Cerebellar nuclear complex (tissue), 1 donor: ENCODE measurements at regions not wholly inside any gene's neighbourhood (a gene's known extent, or its start where the extent isn't known, plus 50 kb on each side); places are given as distances from the start of the nearest gene placed in this dataset.

ENCODE experiments used
- DNase-seq, 2 experiments: peaks; one replicate each; lab custom pipeline; 2025; lab: John Stamatoyannopoulos, UW

- DNase-seq, result no peak
Measured at GRCh38 chr1:95370691-95371562, 136.9 kb downstream of the RWDD3 start.

- DNase-seq, result no peak
Measured at GRCh38 chr1:95371666-95372282, 137.8 kb downstream of the RWDD3 start.

- no peak for DNase-seq
Measured at GRCh38 chr1:95375174-95375573, 141.2 kb downstream of the RWDD3 start.

- DNase-seq, result no peak
Measured at GRCh38 chr1:95380909-95381308, 146.9 kb downstream of the RWDD3 start.

- no peak for DNase-seq
Measured at GRCh38 chr1:95382000-95382786, 148.2 kb downstream of the RWDD3 start.

- no peak for DNase-seq
Measured at GRCh38 chr1:95383111-95383510, 149.1 kb downstream of the RWDD3 start.

- DNase-seq, result no peak
Measured at GRCh38 chr1:95384567-95384966, 150.6 kb downstream of the RWDD3 start.

GRCh38 chr1:95386371-95386770, 152.4 kb downstream of the RWDD3 start:
- no peak for DNase-seq

- no peak for DNase-seq
Measured at GRCh38 chr1:95386915-95387314, 152.9 kb downstream of the RWDD3 start.

- DNase-seq, result no peak
Measured at GRCh38 chr1:95388031-95388430, 154.0 kb downstream of the RWDD3 start.

- no peak for DNase-seq
Measured at GRCh38 chr1:95393434-95393833, 159.4 kb downstream of the RWDD3 start.

- DNase-seq, result no peak
Measured at GRCh38 chr1:95396557-95396956, 162.5 kb downstream of the RWDD3 start.

GRCh38 chr1:95402780-95403179, 168.8 kb downstream of the RWDD3 start:
- DNase-seq, result no peak

- no peak for DNase-seq
Measured at GRCh38 chr1:95406279-95406678, 172.3 kb downstream of the RWDD3 start.

GRCh38 chr1:95407131-95407885, 173.3 kb downstream of the RWDD3 start:
- DNase-seq, result peak in 1 of 2 experiments; percentile 7

- DNase-seq, result no peak
Measured at GRCh38 chr1:95407886-95408291, 173.9 kb downstream of the RWDD3 start.

- no peak for DNase-seq
Measured at GRCh38 chr1:95408507-95409136, 174.6 kb downstream of the RWDD3 start.

GRCh38 chr1:95409276-95409675, 175.3 kb downstream of the RWDD3 start:
- no peak for DNase-seq

GRCh38 chr1:95409901-95410300, 175.9 kb downstream of the RWDD3 start:
- DNase-seq, result no peak

- no peak for DNase-seq
Measured at GRCh38 chr1:95415146-95415545, 181.1 kb downstream of the RWDD3 start.

- no peak for DNase-seq
Measured at GRCh38 chr1:95426772-95427171, 192.8 kb downstream of the RWDD3 start.
